Putamen (tissue), 1 donor: ENCODE measurements at regions not wholly inside any gene's neighbourhood (a gene's known extent, or its start where the extent isn't known, plus 50 kb on each side); places are given as distances from the start of the nearest gene placed in this dataset.

Experiments used
- DNase-seq: peaks from one replicate; pipeline ENCODE4 v3.0.0-alpha.2; 2016; ENCODE audit warnings: low spot score

GRCh38 chr16:20167323-20167722 lies 93.6 kb upstream of the GPR139 start:
- DNase-seq: no peak

GRCh38 chr16:20166531-20167235 lies 93.0 kb upstream of the GPR139 start:
- DNase-seq: peak; percentile 1

GRCh38 chr16:20153444-20153843 lies 79.8 kb upstream of the GPR139 start:
- no peak for DNase-seq

DNA sequence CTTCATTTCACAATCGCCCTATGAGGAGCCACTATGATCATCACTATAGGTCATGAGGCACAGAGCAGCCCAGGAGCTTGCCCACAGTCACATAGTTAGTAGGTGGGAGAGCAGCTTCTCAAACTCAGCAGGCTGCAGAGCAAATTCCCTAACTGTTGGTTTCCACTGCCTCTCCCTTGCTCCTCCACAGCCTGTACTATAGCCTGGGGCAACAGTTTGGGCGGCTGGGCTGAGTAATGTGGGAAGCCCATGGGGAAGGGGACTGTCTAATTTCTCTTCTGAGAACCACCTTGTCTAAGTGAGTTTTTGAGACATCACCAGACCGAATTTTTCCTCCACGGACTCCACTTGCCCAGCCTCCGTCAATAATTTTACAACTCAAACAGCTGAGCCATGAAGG lies 73.4 kb upstream of the GPR139 start:
- DNase-seq: no peak

DNA sequence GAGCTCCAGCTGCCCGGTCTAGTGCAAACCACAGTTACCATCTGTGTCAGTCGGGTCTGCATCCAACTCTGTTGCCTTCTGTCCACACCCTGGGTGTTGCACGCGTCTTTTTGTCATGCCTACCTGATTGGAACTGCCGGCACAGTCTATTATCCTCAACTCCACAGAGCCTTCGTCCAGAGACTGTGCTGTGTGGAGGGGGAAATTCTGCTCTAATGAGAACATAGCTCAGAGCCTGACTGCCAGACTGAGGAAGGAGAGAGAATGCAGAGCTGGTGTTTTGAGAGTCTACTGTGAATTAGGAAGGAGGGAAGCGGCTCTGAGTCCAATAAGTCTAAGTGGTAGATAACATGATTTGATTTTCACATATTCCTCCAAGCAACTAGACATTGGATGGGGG lies 68.3 kb upstream of the GPR139 start:
- DNase-seq: no peak

DNA sequence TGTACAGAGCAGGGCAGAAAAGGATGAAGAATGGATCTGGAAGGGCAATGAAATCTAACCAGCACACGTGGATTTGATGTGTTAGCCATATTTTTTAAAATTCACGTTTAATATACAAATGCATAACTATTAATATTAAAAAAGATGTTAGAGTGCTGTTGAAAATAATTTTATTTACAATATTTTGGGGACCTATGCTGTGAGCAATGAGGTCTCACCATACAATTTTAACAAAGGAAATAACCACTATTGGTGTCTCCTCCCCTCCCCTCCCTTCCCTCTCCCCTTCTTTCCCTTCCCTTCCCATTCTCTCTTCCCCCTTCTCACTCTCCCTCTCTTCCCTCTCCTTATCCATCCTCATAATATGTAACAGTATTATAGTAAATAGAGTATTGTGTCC lies 64.2 kb upstream of the GPR139 start:
- no peak for DNase-seq

DNA sequence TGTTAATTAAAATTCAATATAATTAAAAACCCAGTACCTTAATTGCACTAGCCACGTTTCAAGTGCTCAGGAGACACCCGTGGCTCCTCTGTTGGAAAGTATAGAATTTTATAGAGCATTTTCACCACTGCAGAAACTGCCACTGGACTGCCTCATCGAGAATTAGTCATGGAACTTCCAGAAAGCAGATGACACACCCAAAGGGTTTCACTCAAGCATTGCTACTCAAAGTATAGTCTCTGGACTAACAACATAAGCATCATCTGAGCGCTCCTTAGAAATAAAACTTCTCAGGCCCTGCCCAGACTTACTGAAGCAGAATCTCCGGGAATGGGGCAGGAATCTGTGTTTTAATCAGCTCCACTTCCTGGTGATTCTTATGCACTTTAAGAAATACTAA lies 63.5 kb upstream of the GPR139 start:
- DNase-seq: no peak

GRCh38 chr16:20136446-20136968 lies 62.8 kb upstream of the GPR139 start:
- no peak for DNase-seq

GRCh38 chr16:20129375-20129774 lies 55.7 kb upstream of the GPR139 start:
- DNase-seq: no peak
